Tibial nerve (tissue), 4 donors: ENCODE measurements at regions not wholly inside any gene's neighbourhood (a gene's known extent, or its start where the extent isn't known, plus 50 kb on each side); places are given as distances from the start of the nearest gene placed in this dataset.

Experiments
- EP300 ChIP-seq, 2 donors: sonication (generic); formaldehyde crosslinking; IDR thresholded peaks; one replicate each; pipeline ENCODE4 v1.6.1; 2017; ENCODE audit warnings: antibody characterized with exemption in 2 of 2, mild to moderate bottlenecking in 1 of 2
- TF ChIP-seq, protein P1 (sequence below), 5 experiments: fragments of 200-600 bp in 3 of 5; fragments of 450-650 bp in 2 of 5; sonication (generic) in 3 of 5; IDR thresholded peaks; one replicate each; pipeline ENCODE4 v1.5.1; 2016 to 2019; ENCODE audit warnings: antibody characterized with exemption in 5 of 5, mild to moderate bottlenecking in 3 of 5, moderate library complexity in 2 of 5

- TF ChIP-seq, protein P1, sequence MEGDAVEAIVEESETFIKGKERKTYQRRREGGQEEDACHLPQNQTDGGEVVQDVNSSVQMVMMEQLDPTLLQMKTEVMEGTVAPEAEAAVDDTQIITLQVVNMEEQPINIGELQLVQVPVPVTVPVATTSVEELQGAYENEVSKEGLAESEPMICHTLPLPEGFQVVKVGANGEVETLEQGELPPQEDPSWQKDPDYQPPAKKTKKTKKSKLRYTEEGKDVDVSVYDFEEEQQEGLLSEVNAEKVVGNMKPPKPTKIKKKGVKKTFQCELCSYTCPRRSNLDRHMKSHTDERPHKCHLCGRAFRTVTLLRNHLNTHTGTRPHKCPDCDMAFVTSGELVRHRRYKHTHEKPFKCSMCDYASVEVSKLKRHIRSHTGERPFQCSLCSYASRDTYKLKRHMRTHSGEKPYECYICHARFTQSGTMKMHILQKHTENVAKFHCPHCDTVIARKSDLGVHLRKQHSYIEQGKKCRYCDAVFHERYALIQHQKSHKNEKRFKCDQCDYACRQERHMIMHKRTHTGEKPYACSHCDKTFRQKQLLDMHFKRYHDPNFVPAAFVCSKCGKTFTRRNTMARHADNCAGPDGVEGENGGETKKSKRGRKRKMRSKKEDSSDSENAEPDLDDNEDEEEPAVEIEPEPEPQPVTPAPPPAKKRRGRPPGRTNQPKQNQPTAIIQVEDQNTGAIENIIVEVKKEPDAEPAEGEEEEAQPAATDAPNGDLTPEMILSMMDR (IDR thresholded peaks at IDR 0.05): no peak
- TF ChIP-seq EP300 (IDR thresholded peaks at IDR 0.05): no peak
Measured at GRCh38 chr22:25386538-25386884, 167.1 kb downstream of the CRYBB2 start.
